HepG2 (cell line): ENCODE measurements at regions not wholly inside any gene's neighbourhood (a gene's known extent, or its start where the extent isn't known, plus 50 kb on each side); places are given as distances from the start of the nearest gene placed in this dataset.

Source experiments
- ATAC-seq: fragments of 200-7000 bp; cut with Tn5 transposase; 3 replicates; pipeline ENCODE4 v1.9.1; 2020; ENCODE audit warnings: mild to moderate bottlenecking, moderate library complexity
- BruUV-seq: library from RNA; stranded (reverse); fragments of 400-500 nt; replicated peaks from 2 replicates; lab custom pipeline; 2021; lab: Mats Ljungman, UMichigan
- CTCF ChIA-PET: fragments of 300-600 bp; formaldehyde crosslinking; extraction: SDS; loops from one replicate; lab custom pipeline; 2021; ENCODE audit warnings: low total read pairs, inconsistent platforms, low intra/inter-chr PET ratio; lab: Yijun Ruan, JAX
- POLR2A ChIA-PET: fragments of 350-600 bp; sonication (Branson Sonifier 250); formaldehyde crosslinking; loops from one replicate; lab custom pipeline; 2020; ENCODE audit warnings: antibody characterized with exemption, inconsistent platforms; lab: Yijun Ruan, JAX
- DNase-seq: peaks from one replicate; pipeline ENCODE4 v3.0.0-alpha.2; 2015; ENCODE audit warnings: low spot score
- FAIRE-seq: peaks from 3 replicates; lab custom pipeline; 2011; peaks lifted over from hg19 to GRCh38; lab: Jason Lieb, UNC
- H2AFZ ChIP-seq: one replicate; pipeline ENCODE4 v1.6.1; 2011; ENCODE audit warnings: low read length, inconsistent platforms
- H3K27ac ChIP-seq: fragments of 300-600 bp; 3 replicates; pipeline ENCODE4 v1.8.0; 2011; ENCODE audit warnings: mixed run types, mild to moderate bottlenecking, mixed read lengths, low read length, inconsistent platforms; ENCODE audit not compliant: insufficient read depth; ENCODE audit errors: extremely low read length
- H3K27me3 ChIP-seq, 2 experiments: fragments of 200-600 bp in 1 of 2; 2 replicates in 1 of 2; 3 replicates in 1 of 2; pipeline versions ENCODE4 v1.6.0 to v1.8.0; 2011; ENCODE audit warnings: low read length in 2 of 2, mild to moderate bottlenecking in 2 of 2, moderate library complexity in 2 of 2, inconsistent platforms in 1 of 2; ENCODE audit not compliant: insufficient read depth in 2 of 2, control insufficient read depth in 1 of 2
- H3K36me3 ChIP-seq, 2 experiments: fragments of 200-600 bp in 1 of 2; replicated peaks in 1 of 2; 2 replicates in 1 of 2; 3 replicates in 1 of 2; pipeline versions ENCODE4 v1.5.1 to v1.8.0; 2011; ENCODE audit warnings: low read length in 2 of 2, inconsistent platforms in 1 of 2; ENCODE audit not compliant: insufficient read depth in 2 of 2, control insufficient read depth in 1 of 2
- H3K4me1 ChIP-seq: 2 replicates; pipeline ENCODE4 v1.5.1; 2012; ENCODE audit warnings: low read length, inconsistent platforms; ENCODE audit not compliant: insufficient read depth
- H3K4me2 ChIP-seq: 2 replicates; pipeline ENCODE4 v1.6.0; 2011; ENCODE audit warnings: low read depth, low read length, inconsistent platforms
- H3K4me3 ChIP-seq, 3 experiments: fragments of 200-600 bp in 1 of 3; sonication (generic), shearing (Covaris generic) in 1 of 3; replicated peaks in 1 of 3; 2 replicates each; pipeline ENCODE4 v1.5.1; 2011 to 2016; ENCODE audit warnings: low read length in 3 of 3, inconsistent platforms in 2 of 3, low read depth in 2 of 3, mild to moderate bottlenecking in 2 of 3, control low read depth in 1 of 3, mixed read lengths in 1 of 3; ENCODE audit not compliant: insufficient read depth in 1 of 3
- H3K79me2 ChIP-seq: one replicate; pipeline ENCODE4 v1.6.1; 2011; ENCODE audit warnings: low read length, inconsistent platforms; ENCODE audit not compliant: insufficient read depth
- H3K9ac ChIP-seq: 2 replicates; pipeline ENCODE4 v1.6.0; 2011; ENCODE audit warnings: mild to moderate bottlenecking, low read depth, low read length, inconsistent platforms; ENCODE audit not compliant: insufficient read depth
- H3K9me3 ChIP-seq: 2 replicates; pipeline ENCODE4 v1.5.1; 2012; ENCODE audit warnings: mild to moderate bottlenecking, low read length
- H4K20me1 ChIP-seq: 2 replicates; pipeline ENCODE4 v1.6.0; 2011; ENCODE audit warnings: inconsistent platforms, mild to moderate bottlenecking, low read length, moderate library complexity; ENCODE audit not compliant: insufficient read depth
- ATRX ChIP-seq: sonication (generic); formaldehyde crosslinking; IDR thresholded peaks from 2 replicates; pipeline ENCODE4 v1.4.0; 2020; ENCODE audit warnings: missing genetic modification reagents, borderline replicate concordance
- CHD2 ChIP-seq: IDR thresholded peaks from 2 replicates; pipeline ENCODE4 v1.6.1; 2011; ENCODE audit warnings: low read depth, low read length, improper control_type of control experiment
- HNRNPUL1 ChIP-seq: fragments of 200-400 bp; formaldehyde crosslinking; IDR thresholded peaks from 2 replicates; pipeline ENCODE4 v1.6.1; 2017; ENCODE audit warnings: low read depth, mild to moderate bottlenecking, low read length, moderate library complexity
- KLF6 ChIP-seq: IDR thresholded peaks from 2 replicates; pipeline ENCODE4 v1.8.0; 2016; ENCODE audit warnings: missing biosample characterization, missing genetic modification reagents
- MAFF ChIP-seq: IDR thresholded peaks from 2 replicates; pipeline ENCODE4 v1.6.1; 2011; ENCODE audit warnings: low read depth, low read length, improper control_type of control experiment
- RELA ChIP-seq: sonication (generic); formaldehyde crosslinking; IDR thresholded peaks from 2 replicates; pipeline ENCODE4 v1.4.0; 2020; ENCODE audit warnings: missing genetic modification reagents
- THAP8 ChIP-seq: sonication (generic); formaldehyde crosslinking; IDR thresholded peaks from 2 replicates; pipeline ENCODE4 v1.5.1; 2020; ENCODE audit warnings: missing genetic modification reagents, mild to moderate bottlenecking, borderline replicate concordance
- UBTF ChIP-seq: sonication (generic); formaldehyde crosslinking; IDR thresholded peaks from 2 replicates; pipeline ENCODE4 v1.4.0; 2020; ENCODE audit warnings: mild to moderate bottlenecking, missing genetic modification reagents
- ZFP41 ChIP-seq: sonication (generic); formaldehyde crosslinking; IDR thresholded peaks from 2 replicates; pipeline ENCODE4 v1.4.0; 2020; ENCODE audit warnings: mild to moderate bottlenecking, missing genetic modification reagents, borderline replicate concordance
- ZKSCAN8 ChIP-seq: IDR thresholded peaks from 2 replicates; pipeline ENCODE4 v1.6.1; 2016; ENCODE audit warnings: borderline replicate concordance, missing genetic modification reagents, missing compliant biosample characterization
- ZNF10 ChIP-seq: sonication (generic); formaldehyde crosslinking; IDR thresholded peaks from 2 replicates; pipeline ENCODE4 v1.4.0; 2020; ENCODE audit warnings: mild to moderate bottlenecking, low read depth, missing genetic modification reagents, borderline replicate concordance
- ZNF577 ChIP-seq: sonication (generic); formaldehyde crosslinking; IDR thresholded peaks from 2 replicates; pipeline ENCODE4 v1.4.0; 2020; ENCODE audit warnings: mild to moderate bottlenecking, low read depth, missing genetic modification reagents, borderline replicate concordance
- ZNF652 ChIP-seq: IDR thresholded peaks from 2 replicates; pipeline ENCODE4 v1.6.1; 2016; ENCODE audit warnings: low read depth, borderline replicate concordance
- ZNF724P ChIP-seq: sonication (generic); formaldehyde crosslinking; IDR thresholded peaks from 2 replicates; pipeline ENCODE4 v1.8.0; 2022; ENCODE audit warnings: missing genetic modification reagents, borderline replicate concordance
- WGBS: methylation state at CpG from one replicate; pipeline ENCODE4 v1.1.6; 2017; ENCODE audit warnings: low lambda C conversion rate; 5-methylcytosine and 5-hydroxymethylcytosine counted together
- in situ Hi-C: cut with HindIII; loops from 2 replicates; pipeline ENCODE4 v1.10.0; 2017; ENCODE audit warnings: low pct_unique_long_range_greater_than_20kb; ENCODE audit not compliant: extremely low pct_ligation_motif_present
- intact Hi-C: fragments of 100-400 bp; cut with micrococcal nuclease; formaldehyde crosslinking; loops from one replicate; pipeline ENCODE4 v1.10.0; 2022; ENCODE audit not compliant: unreplicated experiment

GRCh38 chr6:155837474-155837873, 381.8 kb upstream of the NOX3 start:
- WGBS, result 2% methylated on average over 4 of the region's 4 CpGs
- no peaks in the 10 kb centered on the region; the same call in 1 of the 2 replicates for H4K20me1 ChIP-seq
- H2AFZ ChIP-seq, result no peak overlapping the region
- no peak for ATAC-seq
- 0 out of 5 replicates have a peak, but pooled peaks cover 0 to 4% of the 10 kb centered on the region in 2 experiments for H3K27me3 ChIP-seq
- no peaks in the 10 kb centered on the region for H3K9me3 ChIP-seq
- no peaks in the 10 kb centered on the region for H3K4me1 ChIP-seq
- no peak for DNase-seq
- H3K36me3 ChIP-seq, result no peaks in the 10 kb centered on the region
- ChIA-PET POLR2A (no interaction called here), CTCF (no interaction called here)
- H3K4me3 ChIP-seq, result no peak overlapping the region
- H3K4me2 ChIP-seq, result no peak overlapping the region
- in situ Hi-C loops, result no loop called here
- intact Hi-C loops, result no loop called here
- no peak for FAIRE-seq
- H3K79me2 ChIP-seq, result no peaks in the 10 kb centered on the region
- TF ChIP-seq RELA (no peak), ATRX (no peak), ZNF724P (CRISPR knock-in tag) (no peak), THAP8 (CRISPR knock-in tag) (no peak), CHD2 (no peak), UBTF (CRISPR knock-in tag) (no peak), ZNF10 (no peak), ZNF577 (no peak), ZKSCAN8 (CRISPR knock-in tag) (no peak), KLF6 (no peak), ZNF652 (CRISPR knock-in tag) (no peak), HNRNPUL1 (no peak), ZFP41 (no peak), MAFF (no peak)
- no TSS peak for BruUV-seq
- H3K9ac ChIP-seq, result no peak overlapping the region
- H3K27ac ChIP-seq, result no peak overlapping the region
